Heart left ventricle (tissue), 13 donors: ENCODE measurements at regions not wholly inside any gene's neighbourhood (a gene's known extent, or its start where the extent isn't known, plus 50 kb on each side); places are given as distances from the start of the nearest gene placed in this dataset.

Experiments used
- CTCF ChIP-seq, 12 donors: fragments of 200-600 bp; sonication (generic) in 4 of 12; IDR thresholded peaks; one replicate each; pipeline versions ENCODE4 v1.5.0 to v1.8.0; 2018 to 2022; ENCODE audit warnings: antibody characterized with exemption in 12 of 12, mild to moderate bottlenecking in 5 of 12
- POLR2A ChIP-seq, 2 donors: fragments of 450-650 bp; IDR thresholded peaks; one replicate each; pipeline ENCODE4 v1.6.1; 2017; ENCODE audit warnings: antibody characterized with exemption in 2 of 2, mild to moderate bottlenecking in 2 of 2, moderate library complexity in 2 of 2
- donor health status: ischemic (EF 13 %, LVEDD 7.1; RV severe dilation, severe dysfunction).
- donor health status: DM: no; HTN: yes; CAD: no.
- donor health status: DM: no; HTN: no; CAD: no.
- donor health status: ischemic (EF 25% LVEDD 6.9; RV normal size, moderate dysfunction).
- donor health status: ischemic (EF 25% LVEDD 5.7; RV mildly dilated, moderate dysfunction).
- donor health status: ischemic (EF 35%, LVEDD 5.7; RV mildly dilated, moderate dysfunction).
- donor health status: nonischemic (EF 11% LVEDD 7.7; RV severe dilation, severe dysfunction).
- donor health status: DM: yes; HTN: yes; CAD: no.
- donor health status: PGD.
- donor health status: ischemic (EF 29% LVEDD 5.4; RV normal size, mild dysfunction).
- donor health status: nonischemic (EF 23%, LVEDD 6.1; RV moderate dilation, normal function).

- no peak for TF ChIP-seq CTCF (IDR thresholded peaks at IDR 0.05)
- no peak for TF ChIP-seq POLR2A (IDR thresholded peaks at IDR 0.05)
Observed at GRCh38 chr3:95151590-95151989, 1088.7 kb downstream of the NSUN3 start.
